ENCODE measurements at regions not wholly inside any gene's neighbourhood (a gene's known extent, or its start where the extent isn't known, plus 50 kb on each side); places are given as distances from the start of the nearest gene placed in this dataset.

DNA sequence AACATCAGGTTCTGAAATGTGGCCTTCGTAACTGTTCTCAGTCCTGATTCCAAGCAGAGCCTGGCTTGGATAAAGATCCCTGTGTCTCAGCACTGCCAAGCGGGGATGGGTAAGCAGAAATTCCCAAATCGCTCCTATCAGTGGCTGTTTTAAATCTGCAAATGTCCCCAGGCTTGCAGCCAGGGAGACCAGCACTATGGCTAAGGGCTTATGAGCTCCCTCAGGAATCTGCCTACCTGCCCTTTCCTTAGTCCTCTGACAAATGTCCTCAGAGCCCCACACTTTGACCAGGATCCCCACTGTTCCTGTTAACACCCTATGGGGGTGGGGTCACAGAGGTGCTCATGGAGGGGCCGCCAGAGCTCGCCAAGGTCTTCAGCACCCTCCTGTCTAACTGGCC is 1062.8 kb downstream of the UQCRFS1 start:
- TF ChIP-seq, protein P1, sequence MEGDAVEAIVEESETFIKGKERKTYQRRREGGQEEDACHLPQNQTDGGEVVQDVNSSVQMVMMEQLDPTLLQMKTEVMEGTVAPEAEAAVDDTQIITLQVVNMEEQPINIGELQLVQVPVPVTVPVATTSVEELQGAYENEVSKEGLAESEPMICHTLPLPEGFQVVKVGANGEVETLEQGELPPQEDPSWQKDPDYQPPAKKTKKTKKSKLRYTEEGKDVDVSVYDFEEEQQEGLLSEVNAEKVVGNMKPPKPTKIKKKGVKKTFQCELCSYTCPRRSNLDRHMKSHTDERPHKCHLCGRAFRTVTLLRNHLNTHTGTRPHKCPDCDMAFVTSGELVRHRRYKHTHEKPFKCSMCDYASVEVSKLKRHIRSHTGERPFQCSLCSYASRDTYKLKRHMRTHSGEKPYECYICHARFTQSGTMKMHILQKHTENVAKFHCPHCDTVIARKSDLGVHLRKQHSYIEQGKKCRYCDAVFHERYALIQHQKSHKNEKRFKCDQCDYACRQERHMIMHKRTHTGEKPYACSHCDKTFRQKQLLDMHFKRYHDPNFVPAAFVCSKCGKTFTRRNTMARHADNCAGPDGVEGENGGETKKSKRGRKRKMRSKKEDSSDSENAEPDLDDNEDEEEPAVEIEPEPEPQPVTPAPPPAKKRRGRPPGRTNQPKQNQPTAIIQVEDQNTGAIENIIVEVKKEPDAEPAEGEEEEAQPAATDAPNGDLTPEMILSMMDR (IDR thresholded peaks at IDR 0.05; ENCODE audit: unreplicated experiment) = no peak
- H3K27me3 Mint-ChIP-seq (ENCODE audit: unreplicated experiment) = no peaks in the 10 kb centered on the region
- H3K9me3 Mint-ChIP-seq (ENCODE audit: unreplicated experiment) = no peaks in the 10 kb centered on the region
- no peaks in the 10 kb centered on the region for H3K4me1 Mint-ChIP-seq (ENCODE audit: unreplicated experiment)
- H3K4me3 Mint-ChIP-seq (ENCODE audit: unreplicated experiment) = no peak overlapping the region
- DNase-seq (ENCODE audit: low spot score) = no peak
- no peak overlapping the region for H3K27ac Mint-ChIP-seq (ENCODE audit: unreplicated experiment)
- no peaks in the 10 kb centered on the region for H3K36me3 Mint-ChIP-seq (ENCODE audit: low read depth, unreplicated experiment)

DNA sequence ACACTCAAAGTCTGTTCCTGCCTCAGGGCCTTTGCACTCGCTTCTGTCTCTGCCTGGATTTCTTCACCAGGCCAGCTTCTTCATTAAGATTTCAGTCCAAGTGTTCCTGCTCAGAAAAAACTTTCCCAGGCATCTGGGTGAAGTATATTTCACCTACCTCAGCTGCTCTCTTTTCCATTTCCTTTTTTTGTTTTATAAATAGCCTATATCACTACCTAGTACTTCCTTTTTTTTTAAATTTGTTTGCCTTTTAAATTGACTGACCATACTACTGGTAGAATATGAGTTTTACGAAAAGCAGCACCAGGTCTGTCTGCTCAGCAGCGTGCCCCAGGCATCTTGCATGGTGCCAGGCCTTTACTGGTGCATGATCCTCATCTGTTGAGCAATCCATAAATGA is 1064.4 kb downstream of the UQCRFS1 start:
- TF ChIP-seq, protein P1 (IDR thresholded peaks at IDR 0.05; ENCODE audit: unreplicated experiment) = no peak
- no peak for DNase-seq (ENCODE audit: low spot score)
- Mint-ChIP-seq H3K36me3 (ENCODE audit: low read depth, unreplicated experiment) (no peaks in the 10 kb centered on the region), H3K4me1 (ENCODE audit: unreplicated experiment) (no peaks in the 10 kb centered on the region), H3K27ac (ENCODE audit: unreplicated experiment) (no peak overlapping the region), H3K4me3 (ENCODE audit: unreplicated experiment) (no peak overlapping the region), H3K27me3 (ENCODE audit: unreplicated experiment) (no peaks in the 10 kb centered on the region), H3K9me3 (ENCODE audit: unreplicated experiment) (no peaks in the 10 kb centered on the region)

DNA sequence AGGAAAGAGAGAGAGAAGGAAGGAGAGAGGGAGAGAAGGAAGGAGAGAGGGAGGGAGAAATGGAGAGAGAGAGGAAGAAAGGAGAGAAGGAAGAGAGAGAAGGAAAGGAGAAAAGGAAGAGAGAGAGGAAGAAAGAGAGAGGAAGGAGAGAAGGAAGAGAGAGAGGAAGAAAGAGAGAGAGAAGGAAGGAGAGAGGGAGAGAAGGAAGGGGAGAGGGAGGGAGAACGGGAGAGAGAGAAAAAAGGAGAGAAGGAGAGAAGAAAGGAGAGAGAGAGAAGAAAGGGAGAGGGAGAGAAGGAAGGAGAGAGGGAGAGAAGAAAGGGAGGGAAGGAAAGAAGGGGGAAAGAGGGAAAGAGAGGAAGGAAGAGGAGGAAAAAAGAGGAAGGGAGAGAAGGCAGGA is 1070.7 kb downstream of the UQCRFS1 start:
- H3K9me3 Mint-ChIP-seq (ENCODE audit: unreplicated experiment) = no peaks in the 10 kb centered on the region
- no peaks in the 10 kb centered on the region for H3K4me1 Mint-ChIP-seq (ENCODE audit: unreplicated experiment)
- H3K4me3 Mint-ChIP-seq (ENCODE audit: unreplicated experiment) = no peak overlapping the region
- H3K36me3 Mint-ChIP-seq (ENCODE audit: low read depth, unreplicated experiment) = no peaks in the 10 kb centered on the region
- H3K27me3 Mint-ChIP-seq (ENCODE audit: unreplicated experiment) = peaks cover 2% of the 10 kb centered on the region
- DNase-seq (ENCODE audit: low spot score) = no peak
- no peak overlapping the region for H3K27ac Mint-ChIP-seq (ENCODE audit: unreplicated experiment)
- TF ChIP-seq, protein P1 (IDR thresholded peaks at IDR 0.05; ENCODE audit: unreplicated experiment) = no peak

DNA sequence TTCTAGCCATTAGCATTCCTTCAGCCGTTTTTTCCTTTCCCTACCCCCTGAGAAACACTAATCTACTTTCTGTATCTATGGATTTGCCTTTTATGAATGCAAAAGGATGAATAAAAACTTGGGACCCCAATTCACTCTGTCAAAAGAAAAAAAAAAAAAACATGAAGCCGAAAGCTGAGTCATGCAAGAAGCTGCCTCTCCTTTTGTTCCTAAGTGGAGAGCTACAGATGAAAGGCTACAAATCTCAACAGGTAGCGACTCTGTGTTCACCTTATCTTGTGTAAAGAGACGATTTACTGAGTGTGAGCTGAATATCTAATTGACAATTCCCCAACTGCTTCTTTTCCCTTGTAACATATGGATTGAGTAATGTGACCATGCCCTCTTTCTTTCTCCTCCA is 1072.8 kb downstream of the UQCRFS1 start:
- H3K4me1 Mint-ChIP-seq (ENCODE audit: unreplicated experiment) = no peaks in the 10 kb centered on the region
- H3K9me3 Mint-ChIP-seq (ENCODE audit: unreplicated experiment) = no peaks in the 10 kb centered on the region
- H3K27me3 Mint-ChIP-seq (ENCODE audit: unreplicated experiment) = peaks cover 2% of the 10 kb centered on the region
- no peaks in the 10 kb centered on the region for H3K36me3 Mint-ChIP-seq (ENCODE audit: low read depth, unreplicated experiment)
- DNase-seq (ENCODE audit: low spot score) = no peak
- no peak overlapping the region for H3K4me3 Mint-ChIP-seq (ENCODE audit: unreplicated experiment)
- no peak overlapping the region for H3K27ac Mint-ChIP-seq (ENCODE audit: unreplicated experiment)
- TF ChIP-seq, protein P1 (IDR thresholded peaks at IDR 0.05; ENCODE audit: unreplicated experiment) = no peak

DNA sequence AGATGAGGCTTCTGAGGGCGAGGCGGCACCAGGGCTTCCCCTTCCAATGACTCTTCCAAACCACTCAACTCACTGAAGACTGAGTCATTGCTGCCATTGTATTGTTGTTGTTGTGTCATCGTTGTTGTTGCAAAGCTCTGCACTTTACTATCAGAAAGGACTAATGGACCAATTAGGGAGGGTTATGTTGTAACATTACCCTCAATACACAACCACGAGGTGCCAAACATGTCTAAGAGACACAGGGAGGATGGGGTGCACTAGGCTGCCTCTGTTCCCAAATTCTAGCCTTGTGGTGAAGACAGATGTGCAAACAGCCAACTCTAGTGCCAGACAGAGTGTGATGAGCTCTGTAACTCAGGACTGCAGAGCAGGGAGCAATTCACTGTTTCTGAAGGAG is 1075.2 kb downstream of the UQCRFS1 start:
- TF ChIP-seq, protein P1 (IDR thresholded peaks at IDR 0.05; ENCODE audit: unreplicated experiment) = no peak
- peaks cover 2% of the 10 kb centered on the region for H3K27me3 Mint-ChIP-seq (ENCODE audit: unreplicated experiment)
- no peaks in the 10 kb centered on the region for H3K36me3 Mint-ChIP-seq (ENCODE audit: low read depth, unreplicated experiment)
- no peaks in the 10 kb centered on the region for H3K4me1 Mint-ChIP-seq (ENCODE audit: unreplicated experiment)
- H3K27ac Mint-ChIP-seq (ENCODE audit: unreplicated experiment) = no peak overlapping the region
- H3K9me3 Mint-ChIP-seq (ENCODE audit: unreplicated experiment) = no peaks in the 10 kb centered on the region
- DNase-seq (ENCODE audit: low spot score) = no peak
- no peak overlapping the region for H3K4me3 Mint-ChIP-seq (ENCODE audit: unreplicated experiment)
